22Rv1 (cell line): ENCODE measurements at regions not wholly inside any gene's neighbourhood (a gene's known extent, or its start where the extent isn't known, plus 50 kb on each side); places are given as distances from the start of the nearest gene placed in this dataset.

Experiments
- ZFX ChIP-seq: fragments of 450-650 bp; IDR thresholded peaks from 2 replicates; pipeline ENCODE4 v1.6.1; 2017; ENCODE audit warnings: antibody characterized with exemption, borderline replicate concordance
- TF ChIP-seq, protein P1 (sequence below): fragments of 450-650 bp; IDR thresholded peaks from 2 replicates; pipeline ENCODE4 v1.5.1; 2017; ENCODE audit warnings: mild to moderate bottlenecking

GRCh38 chr2:121917143-121917542 lies 161.7 kb downstream of the TSN start:
- TF ChIP-seq, protein P1, sequence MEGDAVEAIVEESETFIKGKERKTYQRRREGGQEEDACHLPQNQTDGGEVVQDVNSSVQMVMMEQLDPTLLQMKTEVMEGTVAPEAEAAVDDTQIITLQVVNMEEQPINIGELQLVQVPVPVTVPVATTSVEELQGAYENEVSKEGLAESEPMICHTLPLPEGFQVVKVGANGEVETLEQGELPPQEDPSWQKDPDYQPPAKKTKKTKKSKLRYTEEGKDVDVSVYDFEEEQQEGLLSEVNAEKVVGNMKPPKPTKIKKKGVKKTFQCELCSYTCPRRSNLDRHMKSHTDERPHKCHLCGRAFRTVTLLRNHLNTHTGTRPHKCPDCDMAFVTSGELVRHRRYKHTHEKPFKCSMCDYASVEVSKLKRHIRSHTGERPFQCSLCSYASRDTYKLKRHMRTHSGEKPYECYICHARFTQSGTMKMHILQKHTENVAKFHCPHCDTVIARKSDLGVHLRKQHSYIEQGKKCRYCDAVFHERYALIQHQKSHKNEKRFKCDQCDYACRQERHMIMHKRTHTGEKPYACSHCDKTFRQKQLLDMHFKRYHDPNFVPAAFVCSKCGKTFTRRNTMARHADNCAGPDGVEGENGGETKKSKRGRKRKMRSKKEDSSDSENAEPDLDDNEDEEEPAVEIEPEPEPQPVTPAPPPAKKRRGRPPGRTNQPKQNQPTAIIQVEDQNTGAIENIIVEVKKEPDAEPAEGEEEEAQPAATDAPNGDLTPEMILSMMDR: no peak
- TF ChIP-seq ZFX: no peak
